HepG2 (cell line): ENCODE measurements at regions not wholly inside any gene's neighbourhood (a gene's known extent, or its start where the extent isn't known, plus 50 kb on each side); places are given as distances from the start of the nearest gene placed in this dataset.

ENCODE experiments used
- ATAC-seq: fragments of 200-7000 bp; cut with Tn5 transposase; 3 replicates; pipeline ENCODE4 v1.9.1; 2020; ENCODE audit warnings: mild to moderate bottlenecking, moderate library complexity
- BruUV-seq: library from RNA; stranded (reverse); fragments of 400-500 nt; replicated peaks from 2 replicates; lab custom pipeline; 2021; lab: Mats Ljungman, UMichigan
- CTCF ChIA-PET: fragments of 300-600 bp; formaldehyde crosslinking; extraction: SDS; loops from one replicate; lab custom pipeline; 2021; ENCODE audit warnings: low total read pairs, inconsistent platforms, low intra/inter-chr PET ratio; lab: Yijun Ruan, JAX
- POLR2A ChIA-PET: fragments of 350-600 bp; sonication (Branson Sonifier 250); formaldehyde crosslinking; loops from one replicate; lab custom pipeline; 2020; ENCODE audit warnings: antibody characterized with exemption, inconsistent platforms; lab: Yijun Ruan, JAX
- DNase-seq: peaks from one replicate; pipeline ENCODE4 v3.0.0-alpha.2; 2015; ENCODE audit warnings: low spot score
- FAIRE-seq: peaks from 3 replicates; lab custom pipeline; 2011; peaks lifted over from hg19 to GRCh38; lab: Jason Lieb, UNC
- H2AFZ ChIP-seq: one replicate; pipeline ENCODE4 v1.6.1; 2011; ENCODE audit warnings: low read length, inconsistent platforms
- H3K27ac ChIP-seq: fragments of 300-600 bp; 3 replicates; pipeline ENCODE4 v1.8.0; 2011; ENCODE audit warnings: mixed run types, mild to moderate bottlenecking, mixed read lengths, low read length, inconsistent platforms; ENCODE audit not compliant: insufficient read depth; ENCODE audit errors: extremely low read length
- H3K27me3 ChIP-seq, 2 experiments: fragments of 200-600 bp in 1 of 2; 2 replicates in 1 of 2; 3 replicates in 1 of 2; pipeline versions ENCODE4 v1.6.0 to v1.8.0; 2011; ENCODE audit warnings: low read length in 2 of 2, mild to moderate bottlenecking in 2 of 2, moderate library complexity in 2 of 2, inconsistent platforms in 1 of 2; ENCODE audit not compliant: insufficient read depth in 2 of 2, control insufficient read depth in 1 of 2
- H3K36me3 ChIP-seq, 2 experiments: fragments of 200-600 bp in 1 of 2; replicated peaks in 1 of 2; 2 replicates in 1 of 2; 3 replicates in 1 of 2; pipeline versions ENCODE4 v1.5.1 to v1.8.0; 2011; ENCODE audit warnings: low read length in 2 of 2, inconsistent platforms in 1 of 2; ENCODE audit not compliant: insufficient read depth in 2 of 2, control insufficient read depth in 1 of 2
- H3K4me1 ChIP-seq: 2 replicates; pipeline ENCODE4 v1.5.1; 2012; ENCODE audit warnings: low read length, inconsistent platforms; ENCODE audit not compliant: insufficient read depth
- H3K4me2 ChIP-seq: 2 replicates; pipeline ENCODE4 v1.6.0; 2011; ENCODE audit warnings: low read depth, low read length, inconsistent platforms
- H3K4me3 ChIP-seq, 3 experiments: fragments of 200-600 bp in 1 of 3; sonication (generic), shearing (Covaris generic) in 1 of 3; replicated peaks in 1 of 3; 2 replicates each; pipeline ENCODE4 v1.5.1; 2011 to 2016; ENCODE audit warnings: low read length in 3 of 3, inconsistent platforms in 2 of 3, low read depth in 2 of 3, mild to moderate bottlenecking in 2 of 3, control low read depth in 1 of 3, mixed read lengths in 1 of 3; ENCODE audit not compliant: insufficient read depth in 1 of 3
- H3K79me2 ChIP-seq: one replicate; pipeline ENCODE4 v1.6.1; 2011; ENCODE audit warnings: low read length, inconsistent platforms; ENCODE audit not compliant: insufficient read depth
- H3K9ac ChIP-seq: 2 replicates; pipeline ENCODE4 v1.6.0; 2011; ENCODE audit warnings: mild to moderate bottlenecking, low read depth, low read length, inconsistent platforms; ENCODE audit not compliant: insufficient read depth
- H3K9me3 ChIP-seq: 2 replicates; pipeline ENCODE4 v1.5.1; 2012; ENCODE audit warnings: mild to moderate bottlenecking, low read length
- H4K20me1 ChIP-seq: 2 replicates; pipeline ENCODE4 v1.6.0; 2011; ENCODE audit warnings: inconsistent platforms, mild to moderate bottlenecking, low read length, moderate library complexity; ENCODE audit not compliant: insufficient read depth
- FOXO1 ChIP-seq: sonication (generic); formaldehyde crosslinking; IDR thresholded peaks from 2 replicates; pipeline ENCODE4 v1.4.0; 2020; ENCODE audit warnings: missing genetic modification reagents
- HDAC6 ChIP-seq: fragments of 200-600 bp; sonication (generic); IDR thresholded peaks from 2 replicates; pipeline ENCODE4 v1.7.0; 2017; ENCODE audit warnings: mild to moderate bottlenecking, antibody characterized with exemption, low read length, low read depth
- HOXD1 ChIP-seq: sonication (generic); formaldehyde crosslinking; IDR thresholded peaks from 2 replicates; pipeline ENCODE4 v1.5.0; 2020; ENCODE audit warnings: missing genetic modification reagents
- KDM1A ChIP-seq: IDR thresholded peaks from 2 replicates; pipeline ENCODE4 v1.6.1; 2016; ENCODE audit warnings: missing compliant biosample characterization
- RAD21 ChIP-seq: fragments of 450-650 bp; formaldehyde crosslinking; IDR thresholded peaks from 2 replicates; pipeline ENCODE4 v1.5.0; 2020; ENCODE audit warnings: mild to moderate bottlenecking
- RFXANK ChIP-seq: IDR thresholded peaks from 2 replicates; pipeline ENCODE4 v1.6.1; 2016
- SIN3B ChIP-seq: fragments of 150-350 bp; IDR thresholded peaks from 2 replicates; pipeline ENCODE4 v1.6.1; 2014; ENCODE audit warnings: low read length
- SMC3 ChIP-seq: IDR thresholded peaks from 2 replicates; pipeline ENCODE4 v1.6.1; 2011; ENCODE audit warnings: low read length, improper control_type of control experiment
- ZNF350 ChIP-seq: sonication (generic); formaldehyde crosslinking; IDR thresholded peaks from 2 replicates; pipeline ENCODE4 v1.4.0; 2020; ENCODE audit warnings: mild to moderate bottlenecking, low read depth, missing genetic modification reagents, borderline replicate concordance
- ZNF556 ChIP-seq: sonication (generic); formaldehyde crosslinking; IDR thresholded peaks from 2 replicates; pipeline ENCODE4 v1.4.0; 2020; ENCODE audit warnings: mild to moderate bottlenecking, missing genetic modification reagents, borderline replicate concordance
- ZNF672 ChIP-seq: sonication (generic); formaldehyde crosslinking; IDR thresholded peaks from 2 replicates; pipeline ENCODE4 v1.8.1; 2022; ENCODE audit warnings: missing genetic modification reagents
- whole genome bisulfite sequencing: methylation state at CpG from one replicate; pipeline ENCODE4 v1.1.6; 2017; ENCODE audit warnings: low lambda C conversion rate; 5-methylcytosine and 5-hydroxymethylcytosine counted together
- in situ Hi-C: cut with HindIII; loops from 2 replicates; pipeline ENCODE4 v1.10.0; 2017; ENCODE audit warnings: low pct_unique_long_range_greater_than_20kb; ENCODE audit not compliant: extremely low pct_ligation_motif_present
- intact Hi-C: fragments of 100-400 bp; cut with micrococcal nuclease; formaldehyde crosslinking; loops from one replicate; pipeline ENCODE4 v1.10.0; 2022; ENCODE audit not compliant: unreplicated experiment
- TF ChIP-seq, protein P1 (sequence below): sonication (generic); formaldehyde crosslinking; IDR thresholded peaks from 2 replicates; pipeline ENCODE4 v1.5.0; 2020; ENCODE audit warnings: mild to moderate bottlenecking, low read depth, missing genetic modification reagents, borderline replicate concordance
- TF ChIP-seq, protein P2 (sequence below): sonication (generic); formaldehyde crosslinking; IDR thresholded peaks from 2 replicates; pipeline ENCODE4 v1.4.0; 2020; ENCODE audit warnings: missing genetic modification reagents, mild to moderate bottlenecking, borderline replicate concordance
- TF ChIP-seq, protein P3 (sequence below): sonication (generic); formaldehyde crosslinking; IDR thresholded peaks from 2 replicates; pipeline ENCODE4 v1.4.0; 2020; ENCODE audit warnings: missing genetic modification reagents, borderline replicate concordance

DNA sequence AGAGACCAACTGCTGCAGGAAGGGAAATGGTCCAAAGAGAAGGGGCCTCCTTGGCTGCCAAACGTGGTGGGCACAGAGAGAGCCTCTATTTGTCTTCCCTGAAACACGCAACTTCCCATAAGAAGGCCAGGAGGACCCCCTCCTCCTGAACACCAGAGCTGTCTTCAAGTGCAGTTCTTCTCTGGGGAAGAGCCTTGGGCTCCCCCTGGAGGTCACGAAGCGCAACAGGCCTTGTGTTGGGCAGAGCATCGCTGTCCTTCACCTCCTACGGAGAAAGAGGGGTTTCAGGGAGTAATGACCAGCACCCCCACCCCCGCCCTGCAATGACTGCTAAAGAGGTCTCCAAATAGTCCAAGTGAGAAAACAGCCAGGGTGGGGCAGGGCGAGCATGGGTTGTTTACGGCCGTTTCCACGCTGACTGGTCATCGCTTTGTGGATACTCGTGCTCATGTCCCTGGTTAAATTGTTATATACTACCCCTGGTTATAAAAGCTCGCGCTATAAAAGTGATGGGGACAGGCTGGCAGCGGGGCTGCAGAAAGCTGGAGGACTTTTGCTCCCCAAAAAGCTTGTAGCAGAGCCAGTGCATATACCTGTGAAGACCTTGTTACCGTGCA, 397.5 kb upstream of the ATP10A start:
- H3K27me3 ChIP-seq: no peaks in the 10 kb centered on the region
- FAIRE-seq (no peak), DNase-seq (peak; percentile 1), ATAC-seq (peak; percentile 81)
- H3K9ac ChIP-seq: no peak overlapping the region
- POLR2A ChIA-PET: no interaction called here
- in situ Hi-C loops: loop anchor here (25.0 kb wide), 1 partner anchor 748 kb away; no protein-coding TSS in a partner anchor
- no peaks in the 10 kb centered on the region for H3K4me1 ChIP-seq
- no peak overlapping the region for H3K27ac ChIP-seq
- H3K4me2 ChIP-seq: no peak overlapping the region
- 18% methylated on average over 14 of the region's 17 CpGs for WGBS
- no peak overlapping the region for H2AFZ ChIP-seq
- peaks cover 32% of the 10 kb centered on the region for H3K9me3 ChIP-seq
- H3K4me3 ChIP-seq: no peak overlapping the region
- CTCF ChIA-PET: interaction anchor here (1.3 kb wide), 1 partner anchor 752 kb away, joined by 4 read pairs; no protein-coding TSS in a partner anchor
- no TSS peak for BruUV-seq
- H3K36me3 ChIP-seq: no peaks in the 10 kb centered on the region
- intact Hi-C loops: loop anchor here (5.0 kb wide), 1 partner anchor 753 kb away; no protein-coding TSS in a partner anchor
- no peaks in the 10 kb centered on the region for H3K79me2 ChIP-seq
- no peaks in the 10 kb centered on the region for H4K20me1 ChIP-seq
- TF ChIP-seq ZNF556 (CRISPR knock-in tag) (no peak), RFXANK (CRISPR knock-in tag) (no peak), SIN3B (no peak), ZNF350 (CRISPR knock-in tag) (no peak), FOXO1 (CRISPR knock-in tag) (no peak), ZNF672 (no peak), SMC3 (peak; percentile 53; the same call in 1 of the 2 replicates), RAD21 (CRISPR knock-in tag) (0 out of 2 replicates have a peak, but pooled peaks have one; percentile 10), KDM1A (no peak), HDAC6 (no peak), HOXD1 (CRISPR knock-in tag) (no peak)
- TF ChIP-seq, protein P1, sequence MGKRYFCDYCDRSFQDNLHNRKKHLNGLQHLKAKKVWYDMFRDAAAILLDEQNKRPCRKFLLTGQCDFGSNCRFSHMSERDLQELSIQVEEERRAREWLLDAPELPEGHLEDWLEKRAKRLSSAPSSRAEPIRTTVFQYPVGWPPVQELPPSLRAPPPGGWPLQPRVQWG (CRISPR knock-in tag): no peak
- TF ChIP-seq, protein P2, sequence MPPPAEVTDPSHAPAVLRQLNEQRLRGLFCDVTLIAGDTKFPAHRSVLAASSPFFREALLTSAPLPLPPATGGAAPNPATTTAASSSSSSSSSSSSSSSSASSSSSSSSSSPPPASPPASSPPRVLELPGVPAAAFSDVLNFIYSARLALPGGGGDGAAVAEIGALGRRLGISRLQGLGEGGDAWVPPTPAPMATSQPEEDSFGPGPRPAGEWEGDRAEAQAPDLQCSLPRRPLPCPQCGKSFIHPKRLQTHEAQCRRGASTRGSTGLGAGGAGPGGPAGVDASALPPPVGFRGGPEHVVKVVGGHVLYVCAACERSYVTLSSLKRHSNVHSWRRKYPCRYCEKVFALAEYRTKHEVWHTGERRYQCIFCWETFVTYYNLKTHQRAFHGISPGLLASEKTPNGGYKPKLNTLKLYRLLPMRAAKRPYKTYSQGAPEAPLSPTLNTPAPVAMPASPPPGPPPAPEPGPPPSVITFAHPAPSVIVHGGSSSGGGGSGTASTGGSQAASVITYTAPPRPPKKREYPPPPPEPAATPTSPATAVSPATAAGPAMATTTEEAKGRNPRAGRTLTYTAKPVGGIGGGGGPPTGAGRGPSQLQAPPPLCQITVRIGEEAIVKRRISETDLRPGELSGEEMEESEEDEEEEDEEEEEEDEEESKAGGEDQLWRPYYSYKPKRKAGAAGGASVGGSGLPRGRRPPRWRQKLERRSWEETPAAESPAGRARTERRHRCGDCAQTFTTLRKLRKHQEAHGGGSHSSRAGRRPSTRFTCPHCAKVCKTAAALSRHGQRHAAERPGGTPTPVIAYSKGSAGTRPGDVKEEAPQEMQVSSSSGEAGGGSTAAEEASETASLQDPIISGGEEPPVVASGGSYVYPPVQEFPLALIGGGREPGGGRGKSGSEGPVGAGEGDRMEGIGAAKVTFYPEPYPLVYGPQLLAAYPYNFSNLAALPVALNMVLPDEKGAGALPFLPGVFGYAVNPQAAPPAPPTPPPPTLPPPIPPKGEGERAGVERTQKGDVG (CRISPR knock-in tag): no peak
- TF ChIP-seq, protein P3, sequence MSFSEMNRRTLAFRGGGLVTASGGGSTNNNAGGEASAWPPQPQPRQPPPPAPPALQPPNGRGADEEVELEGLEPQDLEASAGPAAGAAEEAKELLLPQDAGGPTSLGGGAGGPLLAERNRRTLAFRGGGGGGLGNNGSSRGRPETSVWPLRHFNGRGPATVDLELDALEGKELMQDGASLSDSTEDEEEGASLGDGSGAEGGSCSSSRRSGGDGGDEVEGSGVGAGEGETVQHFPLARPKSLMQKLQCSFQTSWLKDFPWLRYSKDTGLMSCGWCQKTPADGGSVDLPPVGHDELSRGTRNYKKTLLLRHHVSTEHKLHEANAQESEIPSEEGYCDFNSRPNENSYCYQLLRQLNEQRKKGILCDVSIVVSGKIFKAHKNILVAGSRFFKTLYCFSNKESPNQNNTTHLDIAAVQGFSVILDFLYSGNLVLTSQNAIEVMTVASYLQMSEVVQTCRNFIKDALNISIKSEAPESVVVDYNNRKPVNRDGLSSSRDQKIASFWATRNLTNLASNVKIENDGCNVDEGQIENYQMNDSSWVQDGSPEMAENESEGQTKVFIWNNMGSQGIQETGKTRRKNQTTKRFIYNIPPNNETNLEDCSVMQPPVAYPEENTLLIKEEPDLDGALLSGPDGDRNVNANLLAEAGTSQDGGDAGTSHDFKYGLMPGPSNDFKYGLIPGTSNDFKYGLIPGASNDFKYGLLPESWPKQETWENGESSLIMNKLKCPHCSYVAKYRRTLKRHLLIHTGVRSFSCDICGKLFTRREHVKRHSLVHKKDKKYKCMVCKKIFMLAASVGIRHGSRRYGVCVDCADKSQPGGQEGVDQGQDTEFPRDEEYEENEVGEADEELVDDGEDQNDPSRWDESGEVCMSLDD (CRISPR knock-in tag): no peak
